OCI-M1 (cell line): ENCODE measurements at regions not wholly inside any gene's neighbourhood (a gene's known extent, or its start where the extent isn't known, plus 50 kb on each side); places are given as distances from the start of the nearest gene placed in this dataset.

Source experiments
- DNase-seq: peaks from one replicate; lab custom pipeline; 2025; lab: John Stamatoyannopoulos, UW

DNA sequence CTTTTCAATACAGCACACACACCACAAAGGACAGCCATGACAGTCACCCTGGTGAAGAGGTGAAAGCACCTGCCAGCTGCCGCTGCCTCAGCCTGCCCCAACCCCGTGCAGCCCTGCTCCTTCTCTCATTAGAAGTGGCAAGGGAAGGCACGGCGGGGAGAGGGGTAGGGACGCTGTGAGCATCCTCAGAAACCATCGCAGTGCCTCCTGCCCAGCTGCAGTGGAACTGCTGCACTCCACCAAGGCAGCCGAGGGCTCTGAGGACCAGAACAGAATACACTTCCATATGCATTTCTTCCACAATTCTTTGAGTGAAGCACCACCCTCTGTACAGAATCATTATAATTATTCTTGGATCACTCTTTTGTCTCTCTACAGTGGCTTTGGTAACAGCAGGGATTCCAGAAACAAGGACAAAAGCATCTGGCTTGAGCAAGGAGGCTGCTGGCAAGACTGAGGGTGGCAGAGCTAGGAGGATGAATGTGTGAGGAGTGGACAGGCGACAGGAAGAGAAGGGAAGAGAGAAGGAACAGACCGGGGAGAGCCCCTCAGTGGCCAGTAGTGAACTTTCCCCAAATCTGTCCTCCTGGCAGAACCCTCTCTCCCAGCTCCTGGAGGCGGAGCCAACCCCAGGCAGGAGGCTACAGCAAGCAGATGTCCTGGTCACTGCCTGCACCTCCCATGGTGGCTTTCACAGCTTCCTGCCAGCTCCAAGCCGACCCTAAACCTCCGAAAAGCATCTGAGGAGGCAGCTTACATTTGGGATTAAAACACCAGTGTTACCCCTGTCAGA, 73.2 kb downstream of the MTNR1A start:
- no peak for DNase-seq

DNA sequence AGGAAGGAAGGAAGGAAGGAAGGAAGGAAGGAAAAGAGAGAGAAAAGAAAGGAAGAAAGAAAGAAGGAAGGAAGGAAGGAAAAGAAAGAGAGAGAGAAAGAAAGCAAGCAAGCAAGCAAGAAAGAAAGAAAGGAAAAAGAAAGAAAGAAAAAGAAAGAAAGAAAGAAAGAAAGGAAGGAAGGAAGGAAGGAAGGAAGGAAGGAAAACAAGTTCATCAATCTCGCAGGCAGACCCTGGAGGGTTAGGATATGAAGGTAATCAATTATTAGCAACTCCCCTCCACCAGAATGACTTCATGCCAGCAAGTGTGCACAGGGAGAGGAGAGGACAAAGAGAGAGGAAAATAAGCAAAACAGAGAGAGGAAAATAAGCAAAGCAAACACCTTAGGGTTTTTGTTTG, 80.2 kb downstream of the MTNR1A start:
- no peak for DNase-seq

DNA sequence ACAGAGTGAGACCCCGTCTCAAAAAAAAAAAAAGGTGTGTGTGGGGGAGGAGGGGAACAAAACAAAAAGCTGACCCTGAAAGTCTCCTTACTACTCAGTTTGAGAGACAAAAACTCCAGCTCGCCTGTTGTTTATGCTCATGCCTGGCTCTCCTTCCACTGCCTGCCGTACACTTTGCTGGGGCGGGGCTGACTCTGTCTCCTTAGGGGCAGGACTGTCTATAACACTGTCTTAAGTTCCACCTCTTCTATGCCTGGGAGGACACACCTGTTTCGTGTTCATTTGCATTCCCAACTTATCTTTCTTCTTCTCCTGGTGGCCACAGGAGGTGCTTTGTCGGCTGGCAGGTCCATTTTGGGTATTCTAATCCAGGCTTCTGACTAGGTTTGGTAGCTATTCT, 81.4 kb downstream of the MTNR1A start:
- no peak for DNase-seq

DNA sequence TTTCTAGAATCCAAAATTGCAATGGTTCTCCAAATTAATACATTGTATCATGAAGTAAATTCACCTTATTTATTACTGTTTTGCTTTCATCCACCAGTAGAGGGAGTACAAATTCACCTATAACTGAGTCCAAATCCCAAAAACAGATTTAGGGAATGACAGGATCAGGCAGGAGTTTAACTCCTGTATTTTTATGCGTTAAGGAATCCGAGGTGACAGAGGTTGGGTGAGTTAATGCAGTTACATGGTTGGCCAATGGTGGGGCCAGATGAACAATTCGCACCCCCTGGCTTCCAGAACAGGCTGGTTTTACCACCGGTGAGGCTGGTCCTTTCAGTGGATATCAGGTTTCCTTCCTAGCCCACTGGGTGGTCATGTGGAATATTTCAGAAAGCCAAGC, 82.4 kb downstream of the MTNR1A start:
- DNase-seq: peak; percentile 24

DNA sequence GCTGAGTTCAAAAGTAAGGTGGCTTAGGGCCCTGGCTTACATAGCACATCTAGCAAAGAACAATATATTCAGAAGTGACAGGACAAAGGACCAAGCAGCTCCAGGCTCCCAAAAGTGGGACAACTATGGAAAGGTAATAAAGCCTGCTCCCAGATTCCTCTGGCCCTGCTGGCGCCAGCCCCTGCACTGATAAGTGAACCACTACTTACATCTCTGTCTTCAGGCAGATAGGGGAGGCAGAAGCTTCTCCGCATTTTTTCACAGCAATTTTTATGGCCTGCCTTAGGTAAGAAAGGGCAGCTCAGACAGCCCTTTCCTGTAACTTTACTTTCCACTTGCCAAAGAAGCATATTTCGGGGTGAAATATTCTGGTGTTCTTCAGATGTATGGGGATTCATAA, 83.9 kb downstream of the MTNR1A start:
- DNase-seq: no peak

DNA sequence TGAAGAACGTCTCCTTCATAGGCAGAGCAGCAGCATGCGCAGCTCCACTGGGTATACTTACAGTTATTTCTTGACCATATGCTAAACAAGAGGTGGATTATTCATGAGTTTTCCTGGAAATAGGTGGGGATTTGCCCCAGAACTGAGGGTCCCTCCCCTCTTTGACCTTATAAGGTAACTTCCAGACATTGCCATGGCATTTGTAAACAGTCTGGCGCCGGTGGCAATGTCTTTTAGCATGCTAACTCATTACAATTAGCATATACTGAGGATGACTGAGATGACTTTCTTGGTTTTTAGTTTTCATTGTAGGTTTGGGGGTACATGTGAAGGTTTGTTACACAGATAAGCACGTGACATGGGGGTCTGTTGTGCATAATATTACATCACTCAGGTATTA, 97.3 kb downstream of the MTNR1A start:
- DNase-seq: no peak

DNA sequence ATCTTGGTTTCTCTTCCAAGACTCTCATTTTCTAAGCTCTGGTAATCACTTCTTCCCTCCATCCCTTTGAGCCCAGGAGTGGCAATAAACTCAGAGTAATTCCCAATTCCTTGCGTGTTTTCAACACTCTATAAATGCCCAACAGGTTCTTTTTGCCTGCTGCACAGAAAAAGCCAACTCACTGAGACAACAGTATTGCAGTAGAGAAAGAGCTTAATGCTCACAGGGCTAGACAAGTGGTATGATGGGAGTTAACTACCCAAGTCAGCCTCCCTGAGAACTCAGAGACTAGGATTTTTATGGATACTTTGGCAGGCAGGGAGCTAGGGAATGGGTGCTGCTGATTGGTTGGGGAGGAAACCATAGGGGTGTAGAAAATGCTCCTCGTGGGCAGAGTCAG, 103.4 kb downstream of the MTNR1A start:
- no peak for DNase-seq

DNA sequence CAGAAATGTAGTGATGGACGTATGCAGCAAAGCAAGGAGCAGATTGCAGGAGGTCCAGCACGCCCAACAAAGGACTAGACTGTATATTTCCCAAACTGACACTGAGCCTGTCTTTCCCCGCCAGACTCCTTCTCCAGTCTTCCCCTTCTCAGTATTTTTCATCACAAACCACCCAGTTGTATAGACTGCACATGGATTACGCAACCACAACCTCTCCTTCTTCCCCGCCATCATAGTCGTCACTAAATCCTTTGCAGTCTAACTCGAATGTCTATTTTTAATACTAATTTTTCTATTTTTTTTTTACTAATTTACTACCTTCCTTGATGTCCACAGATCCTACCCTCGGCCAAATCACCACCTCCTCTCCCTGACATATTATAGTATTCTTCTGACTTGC, 105.4 kb downstream of the MTNR1A start:
- peak; percentile 18 for DNase-seq

DNA sequence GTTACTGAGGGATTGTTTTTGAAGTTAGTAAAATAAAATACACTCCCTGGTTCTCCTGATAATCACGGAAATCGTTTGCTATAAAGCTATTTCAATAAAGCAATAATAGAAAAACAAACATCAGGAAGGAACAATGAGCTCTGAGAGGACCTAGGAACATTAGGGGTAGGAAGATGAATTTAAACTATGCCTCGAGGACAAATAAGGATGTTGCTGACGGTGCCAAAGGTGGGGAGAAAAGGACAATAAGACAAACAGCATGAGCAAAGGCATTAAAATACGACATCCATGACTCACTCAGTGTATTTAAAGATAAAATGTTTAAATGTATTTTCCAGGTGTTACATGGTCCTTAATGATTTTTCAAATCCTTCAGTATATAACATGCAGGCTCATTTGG, 110.3 kb downstream of the MTNR1A start:
- no peak for DNase-seq

DNA sequence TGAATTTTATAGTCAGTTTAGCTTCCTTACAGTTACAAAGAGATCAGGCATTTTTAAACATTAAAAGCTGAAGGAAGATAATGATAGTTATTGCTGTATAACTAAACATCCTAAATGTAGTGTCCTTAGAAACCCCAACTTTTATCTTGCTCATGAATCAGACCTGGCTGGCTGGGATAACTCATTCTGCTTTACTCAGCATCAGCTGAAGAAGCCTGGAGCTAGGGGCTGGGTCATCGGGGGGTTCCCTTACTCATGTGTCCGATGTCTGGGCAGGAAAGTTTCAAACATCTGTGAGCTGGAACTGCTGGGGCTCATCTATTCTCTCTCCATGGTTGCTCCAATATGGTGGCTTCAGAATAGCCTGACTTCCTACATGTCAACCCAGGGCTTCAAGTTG, 113.9 kb downstream of the MTNR1A start:
- DNase-seq: no peak

DNA sequence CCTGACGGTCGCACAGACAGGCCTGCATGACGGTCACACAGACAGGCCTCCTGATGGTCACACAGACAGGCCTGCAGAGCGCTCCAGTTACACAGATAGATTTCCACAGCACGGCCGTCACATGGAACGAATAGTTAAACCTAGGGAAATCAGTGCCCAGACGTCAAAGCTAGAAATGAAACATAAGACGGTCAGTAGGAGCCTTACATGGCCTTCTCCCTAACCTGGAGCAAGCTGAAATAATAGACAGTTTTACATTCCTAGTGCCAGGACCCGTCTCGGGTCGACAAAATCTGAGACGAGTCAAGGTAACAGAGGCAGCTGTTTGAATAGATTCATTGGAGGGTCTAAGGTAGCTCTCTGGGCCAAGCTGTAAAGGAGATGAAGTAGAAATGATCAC, 126.9 kb downstream of the MTNR1A start:
- no peak for DNase-seq

DNA sequence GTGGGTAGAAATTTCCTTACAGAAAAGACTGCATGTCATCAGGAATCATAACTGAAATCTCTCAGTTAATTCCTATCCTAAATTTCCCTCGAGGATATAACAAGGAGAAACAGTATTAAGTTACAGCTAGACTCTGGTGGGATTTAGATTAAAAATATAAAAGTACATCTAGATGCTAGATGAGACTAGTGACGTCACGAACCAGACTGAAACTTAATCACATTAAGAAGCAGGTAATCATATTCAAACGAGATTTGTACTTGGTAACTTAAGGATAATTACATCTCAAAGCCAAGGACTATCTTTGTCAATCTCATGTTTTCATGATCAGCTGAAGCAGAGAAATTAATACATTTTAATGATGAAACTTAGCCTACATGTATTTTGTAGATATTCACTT, 130.6 kb downstream of the MTNR1A start:
- DNase-seq: no peak

DNA sequence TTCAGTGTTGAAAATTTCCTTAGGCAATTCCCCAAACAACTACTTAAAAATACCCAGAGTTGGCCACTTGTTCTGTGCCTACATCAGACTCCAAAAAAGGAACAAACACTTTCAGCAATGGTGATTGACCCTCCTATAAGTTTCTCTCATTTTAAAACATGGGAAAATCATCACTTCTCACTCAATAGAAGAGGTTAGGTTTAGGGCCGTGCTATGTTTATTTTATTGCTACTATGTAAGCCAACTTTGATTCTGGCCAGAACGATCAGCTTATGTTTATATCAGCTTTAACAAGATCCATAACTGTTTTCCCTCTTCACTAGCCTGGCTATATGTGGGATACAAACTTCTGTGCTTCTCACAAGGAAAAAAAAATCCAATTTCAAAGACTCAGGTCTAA, 133.1 kb downstream of the MTNR1A start:
- DNase-seq: no peak

DNA sequence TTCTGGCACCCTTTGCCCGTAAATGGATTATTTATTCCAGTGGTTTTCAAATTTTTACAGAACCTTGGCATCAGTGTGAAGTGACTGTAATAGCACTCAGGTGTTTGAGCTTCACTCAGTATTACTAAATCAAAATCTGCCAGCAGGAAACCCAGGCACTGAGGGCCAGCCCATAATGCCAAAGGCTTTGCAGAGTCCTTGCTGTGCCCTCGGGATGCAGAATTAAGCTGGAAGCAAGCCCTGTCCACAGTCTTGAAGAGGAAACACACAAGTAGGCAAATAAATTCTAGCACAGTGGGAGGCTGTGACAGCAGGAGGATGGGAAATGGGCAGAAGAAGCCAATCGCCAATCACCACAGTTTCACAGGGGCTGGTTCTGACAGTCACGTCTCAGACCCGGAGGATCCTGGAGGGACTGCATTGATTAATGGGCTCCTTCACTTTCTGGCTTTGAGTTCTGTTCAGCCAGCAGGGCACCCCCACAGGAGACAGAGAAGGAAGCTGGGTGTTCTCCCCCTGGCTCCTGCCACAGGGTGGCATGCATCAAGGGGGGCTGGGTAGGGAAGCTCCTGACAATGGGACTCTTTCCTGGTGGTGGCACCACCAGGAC, 138.8 kb downstream of the MTNR1A start:
- no peak for DNase-seq

DNA sequence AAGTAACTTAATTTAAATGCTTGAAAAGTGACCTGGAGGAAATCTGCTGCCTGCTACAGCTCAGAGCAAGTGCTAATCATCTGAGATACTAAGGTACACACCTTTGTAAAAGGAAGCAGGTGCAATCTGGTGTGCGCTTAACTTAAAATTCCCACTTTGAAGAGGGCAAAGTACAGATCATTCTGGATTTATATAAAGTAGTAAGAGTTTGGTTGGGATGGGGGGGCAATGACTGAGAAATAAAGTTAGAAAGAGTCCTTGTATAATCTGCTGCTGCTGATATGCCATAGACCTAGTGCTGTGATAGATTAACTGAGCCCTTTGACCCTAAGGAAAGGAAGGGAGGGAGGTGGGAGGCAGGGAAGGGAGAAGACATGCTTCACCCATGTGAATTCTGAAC, 141.0 kb downstream of the MTNR1A start:
- DNase-seq: no peak

DNA sequence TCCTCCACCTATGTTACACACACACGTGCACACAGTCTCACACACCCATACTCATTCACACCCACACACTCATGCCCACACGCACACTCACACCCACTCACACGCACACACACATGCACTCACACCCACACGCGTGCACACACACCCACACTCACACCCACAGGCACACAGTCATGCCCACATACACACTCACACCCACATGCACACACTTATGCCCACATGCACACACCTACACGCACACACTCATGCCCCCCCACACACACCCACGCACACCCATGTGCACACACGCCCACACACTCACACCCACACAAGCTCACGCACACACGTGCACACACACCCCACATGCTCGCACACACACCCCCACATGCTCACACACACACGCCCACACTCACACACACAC, 140.0 kb downstream of the F11 start:
- DNase-seq: no peak

DNA sequence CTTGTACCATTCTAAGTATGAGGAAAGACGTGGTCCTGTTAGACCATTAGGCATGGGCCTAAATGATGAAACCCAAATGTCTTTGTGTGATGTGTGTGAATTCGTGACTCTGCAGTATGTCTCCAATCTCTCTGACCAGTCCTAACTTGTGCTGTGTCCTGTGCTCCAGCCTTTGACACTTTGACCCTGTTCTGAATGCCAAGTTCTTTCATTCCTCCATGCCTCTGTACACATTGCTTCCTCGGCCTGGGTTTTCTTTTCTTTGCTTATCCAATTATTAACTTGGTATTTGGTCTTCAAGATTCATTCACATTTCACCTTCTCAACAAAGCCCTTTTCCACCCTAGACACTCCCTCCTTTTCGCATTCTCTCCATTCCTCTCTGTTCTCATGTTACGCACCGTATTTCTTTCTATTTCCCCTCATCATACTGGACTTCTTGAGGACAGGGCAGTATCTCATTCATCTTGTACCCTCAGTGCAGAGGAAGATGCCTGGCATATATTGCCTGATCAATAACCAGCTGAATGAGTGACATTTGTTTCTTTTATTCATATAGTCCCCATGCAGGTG, 138.7 kb downstream of the F11 start:
- no peak for DNase-seq

DNA sequence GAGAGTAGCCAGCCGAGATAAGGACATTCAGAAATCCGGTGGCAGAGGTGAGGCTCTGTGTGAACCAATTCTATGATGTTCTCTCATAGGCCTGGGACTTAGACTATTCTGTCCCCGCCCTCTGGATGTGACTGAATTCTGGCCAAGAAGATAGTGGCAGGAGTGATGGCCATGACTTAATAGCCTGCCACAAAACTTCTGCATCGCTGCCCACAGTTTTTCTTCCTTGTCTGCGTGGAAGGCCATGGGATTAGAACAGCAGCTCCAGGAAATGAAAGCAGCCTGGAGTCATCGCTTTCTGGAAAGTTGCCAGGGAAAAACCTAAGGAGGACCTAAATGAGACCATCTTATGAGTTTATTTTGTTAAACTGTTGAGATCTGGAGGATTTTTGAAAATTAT, 134.7 kb downstream of the F11 start:
- DNase-seq: no peak

DNA sequence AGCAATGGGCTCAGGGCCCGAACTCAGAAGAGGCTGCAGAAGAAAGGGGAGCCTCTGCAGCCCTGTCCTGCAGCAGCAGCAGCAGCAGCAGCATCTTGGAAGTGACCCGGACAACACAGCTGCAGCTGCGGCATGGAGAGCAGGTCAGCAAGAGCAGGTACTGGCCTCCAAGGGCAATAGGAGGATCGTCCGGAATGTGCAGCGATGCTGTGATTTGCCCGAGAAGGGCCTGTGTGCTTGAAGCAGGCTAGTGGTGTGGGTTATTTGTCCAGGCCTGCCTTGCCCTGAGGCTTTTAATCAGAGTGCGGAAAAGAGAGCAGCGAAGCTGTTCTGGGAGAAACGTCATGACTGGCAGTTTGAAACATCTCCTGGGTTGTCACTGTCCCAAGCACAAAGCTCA, 126.0 kb downstream of the F11 start:
- no peak for DNase-seq

DNA sequence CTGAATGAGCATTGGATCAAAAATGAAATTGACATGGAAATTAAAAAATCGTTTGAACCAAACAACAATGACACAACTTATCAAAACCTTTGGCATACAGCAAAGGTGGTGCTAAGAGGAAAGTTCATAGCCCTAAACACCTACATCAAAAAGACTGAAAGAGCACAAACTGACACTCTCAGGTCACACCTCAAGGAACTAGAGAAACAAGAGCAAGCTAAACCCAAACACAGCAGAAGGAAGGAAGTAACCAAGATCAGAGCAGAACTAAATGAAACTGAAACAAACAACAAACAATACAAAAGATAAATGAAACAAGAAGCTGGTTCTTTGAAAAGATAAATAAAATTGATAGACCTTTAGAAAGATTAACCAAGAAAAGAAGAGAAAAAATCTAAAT, 118.3 kb downstream of the F11 start:
- peak; percentile 32 for DNase-seq

DNA sequence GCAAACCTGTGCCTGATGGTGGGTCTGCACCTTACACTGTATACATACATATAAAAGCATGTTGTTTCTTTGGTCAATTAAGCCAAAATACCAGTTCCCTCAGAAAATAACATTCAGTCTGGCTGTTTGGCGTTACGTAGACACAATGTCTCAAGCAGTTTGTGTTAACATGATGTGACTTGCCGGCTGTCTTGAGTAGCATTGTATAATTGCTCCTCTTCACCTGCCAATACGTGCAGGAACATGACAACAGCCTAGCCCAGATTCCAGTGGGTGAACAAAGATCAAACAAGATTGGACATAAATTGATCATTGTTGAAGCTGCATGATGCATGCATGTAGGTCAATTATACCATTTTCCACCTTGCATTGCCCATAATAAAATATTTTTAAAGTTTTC, 102.3 kb downstream of the F11 start:
- no peak for DNase-seq

DNA sequence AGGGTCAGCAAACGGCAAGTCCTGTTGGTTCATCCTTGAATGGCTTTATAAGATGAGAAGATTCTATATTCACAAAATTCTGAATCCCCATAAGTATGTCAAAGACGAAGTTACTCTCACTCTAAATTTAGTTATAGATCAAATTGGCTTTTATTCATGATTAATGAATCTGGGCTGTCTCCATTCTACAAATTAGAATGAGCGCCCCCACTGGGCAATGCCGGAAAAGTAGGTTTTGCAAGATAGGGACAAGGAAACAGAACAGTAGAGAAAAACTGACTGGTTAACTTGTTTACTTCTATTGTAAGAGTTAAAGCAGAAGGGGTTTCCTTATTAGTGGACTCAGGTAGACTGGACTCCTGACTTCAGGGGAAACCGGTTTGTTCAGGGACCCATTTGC, 100.3 kb downstream of the F11 start:
- no peak for DNase-seq

DNA sequence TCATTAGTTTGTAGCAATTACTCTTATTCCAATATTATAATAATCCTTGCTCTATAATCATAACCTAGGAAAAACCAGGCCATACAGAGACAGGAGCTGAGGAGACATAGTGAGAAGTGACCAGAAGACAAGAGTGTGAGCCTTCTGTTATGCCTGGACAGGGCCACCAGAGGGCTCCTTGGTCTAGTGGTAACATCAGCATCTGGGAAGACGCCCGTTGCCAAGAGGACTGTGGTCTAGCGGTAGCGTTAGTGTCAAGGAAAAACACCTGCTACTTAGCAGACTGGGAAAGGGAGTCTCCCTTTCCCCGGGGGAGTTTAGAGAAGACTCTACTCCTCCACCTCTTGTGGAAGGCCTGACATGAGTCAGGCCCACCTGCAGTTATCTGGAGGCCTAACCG, 97.0 kb downstream of the F11 start:
- peak; percentile 39 for DNase-seq

DNA sequence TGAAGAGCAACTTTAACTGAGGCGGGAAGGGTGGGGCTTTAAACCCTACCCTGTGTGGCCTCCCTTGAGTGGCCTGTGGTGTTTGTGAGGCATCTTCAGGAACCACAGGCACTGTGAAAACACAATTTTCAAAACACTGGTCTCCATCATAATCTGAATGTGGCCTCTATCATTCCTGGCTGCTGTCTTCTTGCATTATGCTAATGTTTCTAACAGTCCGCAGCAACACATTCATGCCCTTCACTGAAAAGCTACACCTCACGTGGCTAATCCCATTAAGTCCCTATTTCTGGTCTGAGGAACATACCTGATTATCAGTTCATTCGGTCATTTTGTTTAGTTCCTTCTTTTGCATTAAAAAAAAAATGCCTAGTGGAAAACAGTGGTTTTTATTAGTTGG, 94.6 kb downstream of the F11 start:
- no peak for DNase-seq
